Iris pigment epithelial cell (primary cell): ENCODE measurements at regions not wholly inside any gene's neighbourhood (a gene's known extent, or its start where the extent isn't known, plus 50 kb on each side); places are given as distances from the start of the nearest gene placed in this dataset.
A peak's percentile ranks its signal among the peaks of the same experiment; 100 is the strongest.

Source experiments
- DNase-seq: peaks from one replicate; pipeline ENCODE4 v3.0.0-alpha.2; 2011; ENCODE audit warnings: low read depth

DNA sequence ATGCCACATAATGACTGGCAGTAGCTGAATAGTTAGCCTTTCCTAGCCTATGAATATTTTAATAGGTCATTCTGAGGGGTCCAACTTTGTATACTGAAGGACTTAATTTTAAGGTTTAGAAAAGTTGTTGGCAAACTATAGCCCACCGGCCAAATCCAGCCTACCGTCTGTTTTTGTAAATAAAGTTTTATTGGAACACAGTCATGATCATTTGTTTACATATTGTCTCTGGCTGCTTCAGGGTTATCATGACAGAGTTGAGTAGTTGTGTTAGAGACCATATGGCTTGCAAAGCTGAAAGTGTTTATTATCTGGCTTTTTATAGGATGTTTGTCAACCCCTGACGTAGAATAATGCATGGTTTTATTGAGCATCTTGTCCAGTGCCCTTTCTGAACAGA is 73.4 kb downstream of the NTMT2 start:
- no peak for DNase-seq

DNA sequence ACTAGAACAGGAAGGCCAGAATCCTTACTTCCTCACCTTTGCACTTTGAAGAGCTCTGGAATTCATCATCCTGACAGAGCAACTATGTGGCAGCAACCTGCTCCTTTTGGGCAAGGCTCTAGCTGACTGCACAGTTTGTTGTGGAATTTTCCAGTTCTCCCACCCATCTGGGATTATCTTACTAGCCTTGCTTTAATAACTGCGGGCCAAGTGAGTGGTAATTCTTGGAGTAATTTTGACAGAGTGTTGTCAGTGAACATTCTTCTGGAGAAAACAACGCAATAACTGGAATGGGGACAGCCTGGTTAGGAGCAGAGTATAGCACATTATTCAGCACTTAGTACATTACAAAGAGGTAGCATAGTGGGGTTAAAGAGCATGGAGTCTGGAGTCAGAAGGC is 75.3 kb downstream of the NTMT2 start:
- DNase-seq, result no peak

DNA sequence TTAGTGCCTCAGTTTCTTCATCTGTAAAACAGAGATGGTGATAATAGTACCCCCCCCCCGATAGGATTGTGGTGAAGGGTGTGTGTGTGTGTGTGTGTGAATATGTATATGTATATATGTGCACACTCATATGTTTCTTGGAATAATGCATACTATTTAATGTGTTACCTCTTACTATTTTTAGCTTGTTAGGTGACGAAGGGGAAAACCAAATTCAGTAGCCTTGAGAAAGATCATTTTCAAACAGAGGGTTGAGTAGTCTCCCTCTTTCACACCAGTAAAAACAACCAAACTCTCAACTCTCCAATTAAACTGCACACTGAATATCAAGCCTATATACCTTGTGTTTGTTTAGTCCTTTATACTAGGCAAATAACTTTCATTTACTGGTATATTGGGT is 75.7 kb downstream of the NTMT2 start:
- no peak for DNase-seq

DNA sequence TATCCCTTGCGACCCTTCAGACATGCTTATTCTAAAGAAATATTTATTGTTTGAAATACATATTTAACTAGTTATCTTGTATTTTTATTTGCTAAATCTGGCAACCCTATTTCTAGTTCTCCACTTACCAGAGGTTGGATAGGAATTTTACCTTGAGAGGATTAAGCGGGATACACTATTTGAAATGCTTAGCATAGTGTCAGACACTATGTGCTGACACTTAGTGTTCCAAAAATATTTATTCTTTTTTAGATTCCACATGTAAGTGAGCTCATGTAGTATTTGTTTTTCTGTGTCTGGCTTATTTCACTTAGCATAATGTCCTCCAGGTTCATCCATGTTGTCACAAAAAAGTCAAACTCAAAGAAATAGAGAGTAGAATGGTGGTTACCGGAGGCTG is 78.7 kb downstream of the NTMT2 start:
- DNase-seq, result no peak

DNA sequence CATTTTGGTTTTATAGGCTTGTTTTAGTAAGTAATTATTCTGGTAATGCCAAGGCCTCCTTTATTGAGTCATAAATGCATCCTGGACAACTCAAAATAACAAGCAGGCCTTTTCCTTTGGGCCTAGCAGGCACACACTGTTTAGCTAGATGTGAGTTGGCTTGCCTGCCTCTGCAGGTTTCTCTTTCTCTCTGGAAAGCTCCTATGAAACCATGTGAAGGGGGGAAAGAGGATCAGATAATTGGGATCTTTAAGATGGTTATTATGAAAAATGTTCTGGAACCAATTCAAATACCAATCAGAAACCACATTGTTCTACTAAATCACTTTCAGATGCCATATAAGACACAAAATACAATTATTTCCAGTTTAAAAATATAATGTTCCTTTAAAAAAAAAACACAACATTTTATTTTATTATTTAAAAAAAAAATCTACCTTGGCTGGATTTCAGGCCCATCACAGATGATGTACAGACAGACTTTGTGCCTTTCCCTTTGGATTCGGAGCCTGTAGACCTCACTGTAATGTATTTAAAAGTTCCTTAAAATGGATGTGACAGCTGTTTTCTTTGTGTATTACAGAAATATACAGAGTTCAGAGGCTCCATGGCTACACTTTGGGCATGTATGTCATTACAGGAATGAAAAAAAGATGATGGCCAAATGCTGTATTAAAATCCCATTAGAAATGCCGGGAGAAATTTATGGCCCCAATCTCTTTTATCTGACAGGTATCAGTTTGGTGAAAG is 80.2 kb downstream of the NTMT2 start:
- no peak for DNase-seq

DNA sequence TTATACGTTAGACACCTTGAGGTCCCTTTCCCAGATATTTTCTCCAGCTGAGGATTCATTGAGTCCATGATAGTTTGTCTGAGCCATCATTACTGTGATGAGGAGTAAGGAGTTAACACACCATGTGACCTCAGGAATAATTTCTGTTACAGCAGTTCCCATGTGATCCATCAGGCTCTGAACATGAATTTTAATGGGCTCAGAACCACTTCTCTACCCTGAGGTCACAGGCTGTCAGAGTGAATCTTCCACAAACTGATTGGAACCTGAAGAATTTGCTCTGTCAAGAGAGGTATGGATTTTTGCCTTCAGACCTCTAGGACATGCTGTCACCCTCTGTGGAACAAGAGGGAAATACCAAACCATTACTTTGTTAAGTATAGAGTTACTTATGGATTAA is 81.0 kb downstream of the NTMT2 start:
- no peak for DNase-seq

DNA sequence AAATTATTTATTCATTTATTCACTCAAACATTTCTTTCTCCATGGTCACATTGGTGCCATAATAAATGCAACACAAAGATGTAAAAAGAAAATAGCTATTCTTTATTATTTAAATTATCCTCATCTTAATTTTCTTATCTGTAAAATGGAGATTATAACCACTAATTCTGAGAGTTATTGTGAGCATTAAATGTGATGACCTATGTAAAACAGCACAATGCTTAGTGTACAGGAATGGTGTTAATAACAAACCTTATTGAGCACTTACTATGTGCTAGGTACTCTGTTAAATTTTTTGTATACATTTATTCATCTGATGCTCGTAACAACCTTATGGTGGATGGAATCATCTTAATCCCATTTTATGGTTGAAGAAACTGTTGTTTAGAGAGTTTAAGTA is 84.6 kb downstream of the NTMT2 start:
- DNase-seq, result no peak

DNA sequence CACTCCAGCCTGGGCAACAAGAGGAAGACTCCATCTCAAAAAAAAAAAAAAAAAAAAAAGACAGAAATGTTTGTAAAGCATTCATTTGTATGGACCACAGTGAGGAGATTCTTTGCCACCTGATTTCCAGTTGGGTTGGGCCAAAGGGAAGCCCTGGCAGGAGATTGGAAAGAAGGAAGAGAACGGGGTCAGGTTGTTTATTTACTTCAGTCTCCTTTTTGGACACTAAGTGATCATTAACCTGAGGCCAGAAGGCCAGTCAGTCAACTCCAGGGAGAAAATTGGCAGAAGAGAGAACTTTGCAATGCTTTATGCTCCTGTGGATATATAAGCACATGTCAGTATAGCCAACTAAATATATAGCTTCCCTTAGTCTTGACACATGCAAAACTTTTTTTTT is 85.9 kb downstream of the NTMT2 start:
- no peak for DNase-seq

DNA sequence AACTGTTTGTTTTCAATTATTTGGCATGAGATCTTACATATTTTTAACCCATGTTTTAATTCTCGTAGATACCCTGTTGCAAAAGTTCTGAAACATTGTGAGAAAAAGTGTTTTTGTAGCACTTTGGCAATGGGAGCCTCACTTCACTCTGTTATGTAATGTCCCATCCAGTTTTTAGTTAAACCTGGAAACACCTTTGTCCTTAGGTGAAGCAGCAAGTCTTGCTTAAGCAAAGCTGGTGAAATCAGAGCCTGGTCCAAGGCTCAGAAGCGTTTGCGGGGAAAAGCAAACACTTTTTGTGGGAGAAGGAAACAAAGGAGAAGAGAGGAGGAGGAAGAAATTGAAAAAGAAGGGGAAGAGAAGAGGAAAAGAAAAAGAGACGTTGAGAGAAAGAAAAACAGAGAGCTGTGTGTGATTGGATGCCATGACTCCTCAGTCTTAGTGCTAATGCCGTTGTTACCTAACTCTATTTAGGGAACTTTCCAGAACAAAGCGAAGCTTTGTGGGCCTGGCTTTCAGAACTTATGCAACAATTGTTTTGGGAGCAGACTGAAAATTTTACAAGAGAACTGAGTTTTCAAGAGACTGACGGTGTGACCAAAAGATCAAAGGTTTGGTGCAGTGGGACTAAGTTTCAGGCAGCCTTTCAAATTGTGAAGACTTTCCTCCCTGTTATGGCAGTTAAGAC is 93.1 kb downstream of the NTMT2 start:
- no peak for DNase-seq

DNA sequence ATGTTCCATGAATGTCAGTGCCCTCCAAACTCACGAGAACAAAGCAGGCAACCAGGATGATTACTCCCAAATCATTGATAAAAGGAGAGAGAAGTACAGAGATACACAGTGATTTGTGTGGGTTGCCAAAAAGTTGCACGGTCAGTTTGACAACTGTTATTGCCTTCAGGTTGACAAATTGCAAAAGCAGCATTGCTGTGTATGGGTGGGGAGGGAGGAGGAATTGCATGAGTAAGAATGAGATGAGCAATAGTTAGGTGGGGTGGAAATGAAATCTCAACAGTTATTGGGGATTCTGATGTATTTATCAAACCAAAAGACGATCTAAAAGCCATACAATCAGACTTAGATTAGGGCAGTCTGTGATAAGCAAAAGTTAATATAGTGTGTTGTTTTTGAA is 93.7 kb downstream of the NTMT2 start:
- no peak for DNase-seq

DNA sequence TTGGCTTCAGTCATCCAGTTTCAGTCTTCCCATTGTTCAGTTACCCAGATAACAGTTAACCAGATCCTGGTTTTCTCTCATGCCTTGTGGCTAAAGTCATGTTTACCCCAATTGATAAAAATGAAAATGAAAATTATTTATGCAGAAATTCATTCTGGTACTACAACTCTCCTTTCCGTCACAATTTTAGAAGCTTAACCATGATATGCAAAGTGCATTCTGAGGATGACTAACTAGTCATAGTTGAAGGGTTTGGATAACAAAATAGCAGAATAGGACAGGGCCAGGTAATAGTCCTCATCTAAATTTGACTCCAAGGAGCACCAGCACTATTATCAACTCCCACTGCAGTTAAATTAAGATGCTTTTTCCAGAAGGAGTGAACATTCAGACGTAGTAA is 94.7 kb downstream of the NTMT2 start:
- DNase-seq, result no peak

DNA sequence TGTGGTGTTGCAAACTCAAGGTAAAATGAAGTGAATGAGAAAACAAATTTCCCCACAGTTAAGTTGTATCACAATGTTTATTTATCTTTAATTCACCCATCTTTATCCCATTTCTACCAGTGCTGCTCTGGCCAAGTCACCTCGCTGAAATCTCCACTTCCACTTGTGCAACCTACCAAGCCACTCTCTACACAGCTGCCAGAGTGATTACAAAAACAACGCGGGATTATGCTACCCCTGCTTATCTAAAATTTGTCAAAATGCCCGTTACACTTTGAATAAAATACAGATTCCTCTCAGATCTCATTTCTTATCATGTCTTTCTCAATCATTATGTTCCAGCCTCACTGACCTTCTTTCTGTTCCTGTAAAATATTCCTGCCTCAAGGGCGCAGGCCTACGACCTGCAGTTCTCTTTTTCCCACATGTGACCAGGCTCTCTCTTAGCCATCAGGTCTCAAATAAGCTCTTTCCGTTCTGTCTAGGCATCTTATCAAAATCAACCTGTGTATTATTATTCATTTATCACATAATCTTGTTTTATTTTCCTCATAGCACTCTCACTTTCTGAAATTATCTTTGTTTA is 95.6 kb downstream of the NTMT2 start:
- DNase-seq, result peak; percentile 43

DNA sequence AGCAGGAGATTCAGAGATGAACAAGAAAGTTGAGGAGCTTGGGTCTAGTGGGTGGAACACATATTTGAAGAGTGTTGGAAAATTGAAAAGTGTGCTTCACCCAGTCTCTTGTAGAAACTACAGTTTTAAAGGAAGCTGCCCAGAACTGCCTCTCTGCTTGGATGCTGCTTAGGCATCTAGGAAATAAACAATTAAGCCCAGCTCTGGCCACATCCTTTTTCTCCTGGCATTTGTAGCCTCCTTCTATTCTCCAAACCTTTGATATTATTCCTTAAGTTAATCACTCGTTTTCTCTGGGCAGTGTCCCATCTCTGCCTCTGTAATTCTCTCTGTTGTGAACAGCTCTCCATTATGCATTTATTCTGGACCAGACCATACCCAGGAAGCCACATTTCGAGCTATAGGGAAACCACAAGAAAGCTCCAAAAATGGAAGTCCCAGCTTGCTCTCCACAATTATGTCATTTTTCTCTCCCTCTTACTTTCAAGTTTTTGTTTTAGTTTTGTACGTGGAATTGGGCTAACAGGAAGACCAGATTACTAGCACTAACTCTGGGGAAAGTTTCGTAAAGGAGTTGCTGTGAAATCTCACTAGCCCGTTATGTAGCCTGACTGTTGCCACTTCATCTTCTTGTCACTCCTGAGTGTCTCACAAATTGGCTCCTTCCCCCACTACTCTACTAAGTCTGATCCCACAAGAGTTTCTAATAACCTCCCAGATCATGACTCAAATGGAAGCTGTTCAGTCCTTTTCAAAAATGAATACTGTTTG is 102.2 kb downstream of the NTMT2 start:
- DNase-seq, result no peak

DNA sequence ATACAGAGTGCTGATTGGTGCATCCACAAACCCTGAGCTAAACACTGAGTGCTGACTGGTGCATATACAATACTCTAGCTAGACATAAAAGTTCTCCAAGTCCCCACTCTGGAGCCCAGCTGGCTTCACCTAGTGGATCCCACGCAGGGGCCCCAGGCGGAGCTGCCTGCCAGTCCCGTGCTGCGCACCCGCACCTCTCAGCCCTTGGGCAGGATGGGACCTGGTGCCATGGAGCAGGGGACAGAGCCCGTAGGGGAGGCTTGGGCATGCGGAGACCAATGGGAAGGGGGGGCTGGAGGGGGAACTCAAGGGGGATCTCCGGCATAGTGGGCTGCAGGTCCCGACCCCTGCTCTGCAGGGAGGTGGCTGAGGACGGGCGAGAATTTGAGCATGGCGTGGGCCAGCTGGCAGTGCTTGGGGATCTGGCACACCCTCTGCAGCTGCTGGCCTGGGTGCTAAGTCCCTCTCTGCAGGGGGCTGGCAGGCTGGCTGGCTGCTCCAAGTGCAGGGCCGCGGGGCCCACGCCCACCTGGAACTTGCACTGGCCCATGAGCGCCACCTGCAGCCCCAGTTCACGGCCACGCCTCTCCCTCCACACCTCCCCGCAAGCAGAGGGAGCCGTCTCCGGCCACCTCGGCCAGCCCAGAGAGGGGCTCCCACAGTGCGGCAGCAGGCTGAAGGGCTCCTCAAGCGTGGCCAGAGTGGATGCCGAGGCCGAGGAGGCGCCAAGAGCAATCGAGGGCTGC is 104.9 kb downstream of the NTMT2 start:
- no peak for DNase-seq

DNA sequence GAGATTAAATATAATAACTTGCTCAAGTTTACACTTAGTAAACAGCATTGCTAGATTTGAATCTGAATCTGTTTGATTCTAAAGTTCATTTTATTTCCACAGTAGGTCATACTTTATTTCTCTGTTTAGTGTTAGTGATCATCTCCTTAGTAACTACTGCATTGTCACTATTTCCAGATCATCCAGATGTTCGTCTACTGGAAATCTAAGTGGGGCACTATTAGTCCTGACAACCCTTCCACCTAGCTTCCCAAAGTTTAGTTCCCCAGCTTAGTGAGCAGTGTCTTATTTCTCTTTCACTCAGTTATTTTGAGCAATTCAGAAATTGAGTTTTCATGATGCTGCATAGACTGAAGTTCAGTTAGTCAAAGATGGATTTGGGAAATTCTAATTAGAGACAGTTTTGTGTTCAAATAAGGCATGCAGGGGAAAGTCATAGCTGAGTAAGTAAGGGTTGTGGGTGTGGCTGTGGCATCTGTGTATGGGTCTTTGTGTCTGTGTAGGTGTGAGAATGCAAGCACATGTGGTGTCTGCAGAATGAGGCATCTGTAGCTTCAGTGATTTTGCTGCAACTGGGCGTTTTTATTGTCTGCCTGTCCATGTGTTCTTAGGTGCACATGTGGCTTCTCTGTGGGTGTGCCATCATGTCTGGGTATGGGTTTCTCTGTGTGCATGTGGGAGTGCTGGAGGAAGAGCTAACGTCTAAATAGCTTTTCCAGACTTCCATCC is 107.3 kb downstream of the NTMT2 start:
- no peak for DNase-seq

DNA sequence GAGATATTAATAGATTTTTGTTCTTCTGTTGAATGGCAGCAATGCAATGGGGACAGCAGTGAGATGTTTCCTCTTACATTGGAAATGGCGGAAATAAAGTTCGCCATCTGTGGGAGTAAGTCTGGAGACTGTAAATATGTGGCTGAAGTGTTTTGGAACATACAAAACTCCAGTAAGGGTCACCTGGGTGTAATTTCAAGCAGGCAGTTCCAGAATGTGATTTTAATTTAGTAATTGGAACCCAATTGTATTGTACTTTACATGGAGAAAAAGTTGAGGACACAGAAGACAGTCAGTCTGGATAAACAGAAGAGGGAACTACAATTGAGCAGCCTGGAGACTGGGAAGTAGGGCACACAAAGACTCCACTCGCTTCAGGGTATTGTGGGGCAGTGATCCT is 108.6 kb downstream of the NTMT2 start:
- no peak for DNase-seq

DNA sequence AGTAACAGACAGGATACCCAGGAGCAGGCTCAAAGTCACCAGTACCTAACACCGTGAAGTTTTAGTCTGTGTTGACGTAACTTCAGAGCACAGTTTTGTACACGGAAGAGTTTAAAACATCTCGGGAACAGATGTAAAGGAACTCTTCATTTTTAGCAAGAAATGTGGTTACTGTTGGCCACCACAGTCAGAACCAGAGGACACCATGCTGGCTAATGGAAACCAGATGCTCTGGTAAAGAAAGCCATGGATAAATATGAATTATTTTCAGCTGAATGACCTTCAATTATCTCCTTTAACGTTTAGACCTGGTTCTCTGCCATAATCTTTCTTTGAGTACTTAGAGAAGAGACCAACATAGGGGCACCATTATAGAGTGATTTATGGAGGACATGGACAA is 115.9 kb downstream of the NTMT2 start:
- no peak for DNase-seq

DNA sequence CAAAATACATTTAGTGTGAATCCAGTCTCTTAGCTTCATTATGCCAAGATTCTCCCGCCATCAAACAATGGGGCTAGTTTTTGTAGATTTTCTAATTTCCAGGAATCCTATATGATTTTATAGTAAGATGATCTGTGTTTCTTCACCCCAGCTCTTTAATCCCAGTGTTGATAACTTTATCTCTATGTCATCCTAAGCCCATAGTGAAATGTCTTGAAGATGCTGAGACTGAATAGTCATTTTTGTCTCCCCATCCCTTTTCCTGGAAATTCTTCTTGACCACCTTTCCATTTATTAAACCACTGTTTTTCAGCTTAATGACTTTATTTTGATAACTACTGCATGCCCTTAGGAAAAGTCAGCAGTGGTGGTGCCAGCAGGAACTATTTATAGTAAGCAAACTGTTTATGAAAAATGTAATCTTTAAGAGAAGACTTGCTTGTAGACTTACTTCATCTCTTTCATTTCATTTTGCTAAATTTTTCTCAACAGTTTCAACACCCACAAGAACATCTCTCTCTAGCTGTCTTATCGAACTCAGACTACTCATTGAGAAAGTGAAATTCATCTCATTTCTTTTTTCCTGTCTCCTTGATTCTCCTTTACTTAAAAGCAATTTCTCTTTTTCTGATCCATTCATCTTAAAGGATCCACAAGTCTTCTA is 116.6 kb downstream of the NTMT2 start:
- no peak for DNase-seq

DNA sequence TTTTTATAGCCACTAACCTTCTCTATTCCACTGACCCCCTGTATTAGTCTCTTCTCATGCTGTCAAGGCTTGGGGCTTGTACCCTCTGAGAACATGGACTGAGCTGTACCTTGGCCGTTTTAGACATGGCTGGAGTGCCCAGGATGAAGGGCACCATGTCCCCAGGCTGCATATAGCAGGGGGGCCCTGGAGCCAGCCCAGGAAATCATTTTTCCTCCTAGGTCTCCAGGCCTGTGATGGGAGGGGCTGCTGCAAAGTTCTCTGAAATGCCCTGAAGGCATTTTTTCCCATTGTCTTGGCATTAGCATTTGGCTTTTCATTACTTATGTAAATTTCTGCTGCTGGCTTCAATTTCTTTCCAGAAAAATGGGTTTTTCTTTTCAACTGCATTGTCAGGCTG is 119.5 kb downstream of the NTMT2 start:
- DNase-seq, result no peak

DNA sequence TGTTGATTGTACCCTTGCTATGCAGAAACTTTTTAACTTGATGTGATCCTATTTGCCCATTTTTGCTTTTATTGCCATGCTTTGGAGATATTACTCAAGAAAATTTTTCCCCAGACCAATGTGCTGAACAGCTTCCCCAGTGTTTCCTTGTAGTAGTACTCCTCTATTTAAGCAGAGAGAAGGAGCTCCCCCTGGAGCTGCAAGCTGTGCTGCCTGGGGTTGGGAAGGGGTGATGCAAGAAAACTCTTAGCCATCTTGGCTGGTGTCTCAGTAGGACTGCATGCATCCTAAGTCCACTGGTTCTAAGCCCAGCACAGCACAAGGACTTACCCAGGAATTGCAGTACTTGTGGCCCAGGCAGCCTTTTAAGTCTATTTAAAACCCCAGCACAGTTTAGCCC is 121.6 kb downstream of the NTMT2 start:
- peak; percentile 1 for DNase-seq
